Activated CD8-positive, alpha-beta memory T cell treated with anti-CD3 and anti-CD28 coated beads, Interleukin-2, amount 50 U/mL, for 24 hours (primary cell): ENCODE measurements at regions not wholly inside any gene's neighbourhood (a gene's known extent, or its start where the extent isn't known, plus 50 kb on each side); places are given as distances from the start of the nearest gene placed in this dataset.

Experiments
- DNase-seq: peaks from one replicate; pipeline ENCODE4 v3.0.0-alpha.2; 2020; ENCODE audit errors: extremely low read depth

GRCh38 chr2:198706476-198707082 lies 751.2 kb downstream of the SATB2 start:
- no peak for DNase-seq

GRCh38 chr2:198703281-198703680 lies 754.5 kb downstream of the SATB2 start:
- no peak for DNase-seq

GRCh38 chr2:198702796-198703195 lies 754.9 kb downstream of the SATB2 start:
- no peak for DNase-seq

GRCh38 chr2:198701481-198701880 lies 756.3 kb downstream of the SATB2 start:
- no peak for DNase-seq

GRCh38 chr2:198700319-198700718 lies 757.4 kb downstream of the SATB2 start:
- no peak for DNase-seq

GRCh38 chr2:198698230-198698629 lies 759.5 kb downstream of the SATB2 start:
- no peak for DNase-seq

GRCh38 chr2:198697794-198698193 lies 759.9 kb downstream of the SATB2 start:
- DNase-seq, result no peak

- DNase-seq, result no peak
Measured at GRCh38 chr2:198697218-198697617, 760.5 kb downstream of the SATB2 start.

GRCh38 chr2:198695879-198696278 lies 761.9 kb downstream of the SATB2 start:
- no peak for DNase-seq

- no peak for DNase-seq
Measured at GRCh38 chr2:198692907-198693510, 764.7 kb downstream of the SATB2 start.

GRCh38 chr2:198691236-198691635 lies 766.5 kb downstream of the SATB2 start:
- no peak for DNase-seq

GRCh38 chr2:198664321-198664720 lies 793.4 kb downstream of the SATB2 start:
- no peak for DNase-seq

GRCh38 chr2:198662905-198663304 lies 794.8 kb downstream of the SATB2 start:
- DNase-seq, result no peak

GRCh38 chr2:198660501-198660900 lies 797.2 kb downstream of the SATB2 start:
- no peak for DNase-seq

- no peak for DNase-seq
Measured at GRCh38 chr2:198659096-198659870, 798.5 kb downstream of the SATB2 start.

GRCh38 chr2:198657512-198658121 lies 800.1 kb downstream of the SATB2 start:
- DNase-seq, result no peak

- DNase-seq, result no peak
Measured at GRCh38 chr2:198656869-198657268, 800.9 kb downstream of the SATB2 start.

GRCh38 chr2:198654646-198655045 lies 803.1 kb downstream of the SATB2 start:
- no peak for DNase-seq

GRCh38 chr2:198653311-198653710 lies 804.4 kb downstream of the SATB2 start:
- no peak for DNase-seq

GRCh38 chr2:198652461-198652860 lies 805.3 kb downstream of the SATB2 start:
- no peak for DNase-seq

GRCh38 chr2:198645816-198646215 lies 811.9 kb downstream of the SATB2 start:
- no peak for DNase-seq

- DNase-seq, result no peak
Measured at GRCh38 chr2:198641161-198641560, 816.6 kb downstream of the SATB2 start.

GRCh38 chr2:198640463-198640862 lies 817.3 kb downstream of the SATB2 start:
- DNase-seq, result no peak
